ENCODE measurements at regions not wholly inside any gene's neighbourhood (a gene's known extent, or its start where the extent isn't known, plus 50 kb on each side); places are given as distances from the start of the nearest gene placed in this dataset.

DNA sequence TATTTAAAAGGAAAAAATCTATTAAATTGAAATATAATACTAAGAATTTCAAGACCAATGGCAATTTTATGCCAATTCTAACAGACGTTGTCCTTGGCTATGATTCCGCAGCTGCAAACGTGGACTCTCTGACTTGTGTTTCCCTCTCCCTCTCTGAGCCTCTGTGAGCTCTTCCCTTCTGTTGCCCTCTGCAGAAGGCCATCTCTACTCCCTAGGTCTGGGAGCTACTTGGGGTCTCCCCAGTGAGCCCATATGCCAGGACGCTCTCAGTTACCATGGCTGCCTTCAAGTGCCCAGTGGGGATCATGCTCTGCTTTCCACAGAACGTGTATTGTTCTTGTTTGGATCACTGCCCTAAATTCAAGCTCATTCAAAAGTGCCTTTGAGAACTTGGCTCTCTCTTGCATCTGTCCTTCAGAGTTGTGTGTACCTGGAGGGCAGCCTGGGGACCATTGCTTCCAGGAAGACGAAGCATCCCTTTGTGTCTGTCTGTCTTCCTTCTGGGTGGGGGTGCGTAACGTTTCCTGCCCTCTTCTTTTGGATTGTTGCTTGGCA is 97.5 kb upstream of the TSPAN2 start:
- 75 to 92% methylated on average over 5 to 8 of the region's 8 CpGs for WGBS, 2 donors (ENCODE audit: low coverage in 1 of 2)
- in situ Hi-C loops (cut with MboI; ENCODE audit: low pct_ligation_motif_present in 1 of 4, low pct_unique_long_range_greater_than_20kb in 1 of 4, low sequenced_read_pairs in 3 of 4) = no loop called here
- TF ChIP-seq EP300 (IDR thresholded peaks at IDR 0.05; ENCODE audit: low read depth) = no peak
- TF ChIP-seq POLR2A (IDR thresholded peaks at IDR 0.05) = no peak
- TF ChIP-seq POLR2AphosphoS5 (IDR thresholded peaks at IDR 0.05) = no peak
- TF ChIP-seq, protein P1, sequence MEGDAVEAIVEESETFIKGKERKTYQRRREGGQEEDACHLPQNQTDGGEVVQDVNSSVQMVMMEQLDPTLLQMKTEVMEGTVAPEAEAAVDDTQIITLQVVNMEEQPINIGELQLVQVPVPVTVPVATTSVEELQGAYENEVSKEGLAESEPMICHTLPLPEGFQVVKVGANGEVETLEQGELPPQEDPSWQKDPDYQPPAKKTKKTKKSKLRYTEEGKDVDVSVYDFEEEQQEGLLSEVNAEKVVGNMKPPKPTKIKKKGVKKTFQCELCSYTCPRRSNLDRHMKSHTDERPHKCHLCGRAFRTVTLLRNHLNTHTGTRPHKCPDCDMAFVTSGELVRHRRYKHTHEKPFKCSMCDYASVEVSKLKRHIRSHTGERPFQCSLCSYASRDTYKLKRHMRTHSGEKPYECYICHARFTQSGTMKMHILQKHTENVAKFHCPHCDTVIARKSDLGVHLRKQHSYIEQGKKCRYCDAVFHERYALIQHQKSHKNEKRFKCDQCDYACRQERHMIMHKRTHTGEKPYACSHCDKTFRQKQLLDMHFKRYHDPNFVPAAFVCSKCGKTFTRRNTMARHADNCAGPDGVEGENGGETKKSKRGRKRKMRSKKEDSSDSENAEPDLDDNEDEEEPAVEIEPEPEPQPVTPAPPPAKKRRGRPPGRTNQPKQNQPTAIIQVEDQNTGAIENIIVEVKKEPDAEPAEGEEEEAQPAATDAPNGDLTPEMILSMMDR (IDR thresholded peaks at IDR 0.05) = no peak

GRCh38 chr1:115185336-115185735 is 96.0 kb upstream of the TSPAN2 start:
- H3K9me3 ChIP-seq = no peaks in the 10 kb centered on the region
- in situ Hi-C loops (cut with MboI; ENCODE audit: low pct_ligation_motif_present in 1 of 4, low pct_unique_long_range_greater_than_20kb in 1 of 4, low sequenced_read_pairs in 3 of 4) = no loop called here
- 89 to 91% methylated on average over 3 to 4 of the region's 4 CpGs for WGBS, 2 donors (ENCODE audit: low coverage in 1 of 2)
- intact Hi-C loops (cut with DNase I; ENCODE audit: low total_unique reads) = no loop called here
- no peak for DNase-seq
- no peak overlapping the region for H3K4me3 ChIP-seq
- no peaks in the 10 kb centered on the region for H3K36me3 ChIP-seq
- H3K27ac ChIP-seq = no peak overlapping the region
- H3K4me1 ChIP-seq = peaks cover 0 to 5% (median 0%) of the 10 kb centered on the region in 4 donors
- TF ChIP-seq, protein P1 (IDR thresholded peaks at IDR 0.05) = no peak
- TF ChIP-seq POLR2A (IDR thresholded peaks at IDR 0.05) (no peak), EP300 (IDR thresholded peaks at IDR 0.05; ENCODE audit: low read depth) (no peak), POLR2AphosphoS5 (IDR thresholded peaks at IDR 0.05) (no peak)
- no peaks in the 10 kb centered on the region for H3K27me3 ChIP-seq

More for the DNA sequence above, 97.5 kb upstream of the TSPAN2 start:
- Histone ChIP-seq H3K9me3 (no peaks in the 10 kb centered on the region), H3K4me3 (no peak overlapping the region), H3K27ac (no peak overlapping the region), H3K36me3 (no peaks in the 10 kb centered on the region), H3K27me3 (no peaks in the 10 kb centered on the region), H3K4me1 (peaks cover 0 to 5% (median 2%) of the 10 kb centered on the region in 4 donors)
- DNase-seq = no peak
- intact Hi-C loops (cut with DNase I; ENCODE audit: low total_unique reads) = no loop called here

DNA sequence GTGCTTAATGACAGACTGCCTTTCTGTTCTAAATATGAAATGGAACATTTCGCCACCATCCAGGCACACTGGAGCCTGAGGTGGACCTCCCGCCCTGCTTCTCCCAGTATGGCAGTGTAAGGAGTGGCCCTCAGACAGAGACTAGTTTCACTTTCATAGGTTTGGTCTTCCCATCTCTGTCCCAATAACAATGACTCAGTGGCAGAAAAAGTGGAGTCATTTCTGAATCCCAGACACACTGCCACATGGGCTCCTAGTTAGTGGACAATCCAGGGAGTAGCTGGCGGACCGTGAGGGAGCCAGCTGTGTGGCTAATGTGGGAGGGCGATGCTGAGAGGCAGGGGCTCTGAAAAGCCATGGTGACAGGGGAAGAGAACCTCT is 95.6 kb upstream of the TSPAN2 start:
- in situ Hi-C loops (cut with MboI; ENCODE audit: low pct_ligation_motif_present in 1 of 4, low pct_unique_long_range_greater_than_20kb in 1 of 4, low sequenced_read_pairs in 3 of 4) (no loop called here), intact Hi-C loops (cut with DNase I; ENCODE audit: low total_unique reads) (no loop called here)
- TF ChIP-seq POLR2A (IDR thresholded peaks at IDR 0.05) = no peak
- TF ChIP-seq EP300 (IDR thresholded peaks at IDR 0.05; ENCODE audit: low read depth) = no peak
- no peak for TF ChIP-seq POLR2AphosphoS5 (IDR thresholded peaks at IDR 0.05)
- Histone ChIP-seq H3K9me3 (no peaks in the 10 kb centered on the region), H3K27ac (no peak overlapping the region), H3K27me3 (no peaks in the 10 kb centered on the region), H3K36me3 (no peaks in the 10 kb centered on the region), H3K4me1 (peaks cover 0 to 5% (median 0%) of the 10 kb centered on the region in 4 donors), H3K4me3 (no peak overlapping the region)
- 89% methylated on average over 5 of the region's 5 CpGs; no CpG with 5 or more reads in 1 of the 2 donors for WGBS, 2 donors (ENCODE audit: low coverage in 1 of 2)
- DNase-seq = no peak

DNA sequence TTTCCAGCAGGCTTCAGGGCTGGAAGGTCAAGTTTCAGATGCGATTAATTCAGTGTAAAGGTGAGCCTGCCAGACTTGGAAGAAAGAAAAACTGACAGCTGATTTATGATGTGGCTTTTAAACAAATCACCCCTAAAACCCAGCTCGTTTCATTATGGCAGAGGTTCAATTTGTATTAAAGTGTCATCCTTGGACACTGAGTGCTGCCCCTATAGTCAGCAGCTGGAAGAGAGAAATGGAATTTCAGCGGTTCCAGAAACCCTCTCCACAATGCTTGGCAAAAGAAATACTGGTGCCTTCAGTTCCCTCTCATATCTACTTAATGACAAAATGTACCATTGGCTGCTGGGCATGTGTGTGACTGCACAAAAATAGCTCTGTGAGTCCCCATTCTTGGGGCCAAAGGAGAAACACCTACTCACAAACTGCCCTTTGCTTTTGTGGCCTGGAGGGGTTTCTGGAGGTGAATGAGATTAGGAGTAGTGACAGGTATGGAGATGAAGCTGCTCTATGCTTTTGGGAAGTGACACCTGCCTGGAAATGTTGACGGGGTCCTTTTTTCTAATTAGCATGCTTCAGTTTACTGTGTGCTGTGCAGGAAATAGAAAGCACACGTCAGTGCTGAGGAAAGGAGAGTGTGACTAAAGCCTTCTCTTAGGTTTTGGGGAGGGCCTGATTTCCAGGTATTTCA is 95.1 kb upstream of the TSPAN2 start:
- TF ChIP-seq, protein P1 (IDR thresholded peaks at IDR 0.05) = no peak
- TF ChIP-seq POLR2AphosphoS5 (IDR thresholded peaks at IDR 0.05) (no peak), EP300 (IDR thresholded peaks at IDR 0.05; ENCODE audit: low read depth) (no peak), POLR2A (IDR thresholded peaks at IDR 0.05) (no peak)

More for the DNA sequence above, 95.1 kb upstream of the TSPAN2 start:
- no peaks in the 10 kb centered on the region for H3K9me3 ChIP-seq
- intact Hi-C loops (cut with DNase I; ENCODE audit: low total_unique reads) = no loop called here
- 52 to 63% methylated on average over 3 to 5 of the region's 5 CpGs for WGBS, 2 donors (ENCODE audit: low coverage in 1 of 2)
- H3K4me3 ChIP-seq = no peak overlapping the region
- no peaks in the 10 kb centered on the region for H3K36me3 ChIP-seq
- peaks cover 0 to 5% (median 0%) of the 10 kb centered on the region in 4 donors for H3K4me1 ChIP-seq
- in situ Hi-C loops (cut with MboI; ENCODE audit: low pct_ligation_motif_present in 1 of 4, low pct_unique_long_range_greater_than_20kb in 1 of 4, low sequenced_read_pairs in 3 of 4) = no loop called here
- no peak overlapping the region for H3K27ac ChIP-seq
- no peak for DNase-seq
- no peaks in the 10 kb centered on the region for H3K27me3 ChIP-seq
